HL-60 (cell line): ENCODE measurements at regions not wholly inside any gene's neighbourhood (a gene's known extent, or its start where the extent isn't known, plus 50 kb on each side); places are given as distances from the start of the nearest gene placed in this dataset.

Experiments used
- DNase-seq, 2 experiments: peaks; one replicate each; pipeline ENCODE4 v3.0.0-alpha.2; 2010 to 2020; ENCODE audit warnings: low read depth in 1 of 2, low spot score in 1 of 2
- H3K27ac ChIP-seq: fragments of 250-450 bp; sonication (Bioruptor Pico); replicated peaks from 2 replicates; pipeline ENCODE4 v1.5.1; 2020; ENCODE audit warnings: mild to moderate bottlenecking, moderate library complexity
- H3K27me3 ChIP-seq: fragments of 250-450 bp; sonication (Bioruptor Pico); 2 replicates; pipeline ENCODE4 v1.5.1; 2021; ENCODE audit warnings: mild to moderate bottlenecking, moderate library complexity; ENCODE audit not compliant: insufficient read depth, poor library complexity, severe bottlenecking
- H3K4me3 ChIP-seq: replicated peaks from 2 replicates; pipeline ENCODE4 v1.5.1; 2011; ENCODE audit warnings: mild to moderate bottlenecking, control low read depth, low read length; ENCODE audit not compliant: insufficient read depth
- GABPA ChIP-seq: IDR thresholded peaks from 2 replicates; pipeline ENCODE4 v1.6.1; 2012; ENCODE audit warnings: low read depth
- POLR2AphosphoS5 ChIP-seq: IDR thresholded peaks from 2 replicates; pipeline ENCODE4 v1.6.1; 2012; ENCODE audit warnings: low read depth
- SPI1 ChIP-seq: IDR thresholded peaks from 2 replicates; pipeline ENCODE4 v1.6.1; 2012; ENCODE audit warnings: low read depth, mild to moderate bottlenecking, borderline replicate concordance
- TF ChIP-seq, protein P1 (sequence below): IDR thresholded peaks from one replicate; pipeline ENCODE4 v1.5.1; 2011; ENCODE audit warnings: low read length, control low read depth, inconsistent platforms; ENCODE audit not compliant: insufficient read depth
- TF ChIP-seq, protein P2 (sequence below): IDR thresholded peaks from 2 replicates; pipeline ENCODE4 v1.6.1; 2012; ENCODE audit warnings: low read depth; ENCODE audit not compliant: insufficient replicate concordance

DNA sequence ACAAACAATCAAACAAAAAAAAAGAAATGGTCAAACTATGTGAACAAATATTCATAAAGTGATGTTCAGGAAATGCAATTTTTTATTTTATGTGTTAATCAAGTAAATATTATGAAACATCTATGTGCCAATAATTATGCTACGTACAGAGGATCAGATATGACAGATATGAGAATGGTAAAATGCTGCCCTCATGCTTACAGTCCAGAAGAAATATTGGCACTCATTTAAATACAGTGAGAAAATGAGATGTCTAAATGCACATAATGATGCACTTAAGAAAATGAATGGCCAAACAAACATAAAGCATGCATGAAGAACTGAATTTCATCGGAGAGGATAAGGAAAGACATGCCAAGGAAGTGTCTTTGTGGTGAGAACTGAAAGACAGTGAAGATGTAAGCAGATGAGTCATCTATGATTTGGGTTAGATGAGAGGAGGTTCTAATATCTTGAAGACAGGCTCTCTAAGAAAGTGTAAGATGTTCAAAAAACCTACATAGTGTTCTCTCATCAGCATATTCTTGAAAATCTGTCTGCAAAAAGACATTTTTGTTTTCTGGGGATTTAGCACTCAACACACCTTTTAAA is 1231.1 kb upstream of the ACO1 start:
- TF ChIP-seq SPI1 (no peak), POLR2AphosphoS5 (no peak), GABPA (no peak)
- TF ChIP-seq, protein P1, sequence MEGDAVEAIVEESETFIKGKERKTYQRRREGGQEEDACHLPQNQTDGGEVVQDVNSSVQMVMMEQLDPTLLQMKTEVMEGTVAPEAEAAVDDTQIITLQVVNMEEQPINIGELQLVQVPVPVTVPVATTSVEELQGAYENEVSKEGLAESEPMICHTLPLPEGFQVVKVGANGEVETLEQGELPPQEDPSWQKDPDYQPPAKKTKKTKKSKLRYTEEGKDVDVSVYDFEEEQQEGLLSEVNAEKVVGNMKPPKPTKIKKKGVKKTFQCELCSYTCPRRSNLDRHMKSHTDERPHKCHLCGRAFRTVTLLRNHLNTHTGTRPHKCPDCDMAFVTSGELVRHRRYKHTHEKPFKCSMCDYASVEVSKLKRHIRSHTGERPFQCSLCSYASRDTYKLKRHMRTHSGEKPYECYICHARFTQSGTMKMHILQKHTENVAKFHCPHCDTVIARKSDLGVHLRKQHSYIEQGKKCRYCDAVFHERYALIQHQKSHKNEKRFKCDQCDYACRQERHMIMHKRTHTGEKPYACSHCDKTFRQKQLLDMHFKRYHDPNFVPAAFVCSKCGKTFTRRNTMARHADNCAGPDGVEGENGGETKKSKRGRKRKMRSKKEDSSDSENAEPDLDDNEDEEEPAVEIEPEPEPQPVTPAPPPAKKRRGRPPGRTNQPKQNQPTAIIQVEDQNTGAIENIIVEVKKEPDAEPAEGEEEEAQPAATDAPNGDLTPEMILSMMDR: no peak
- TF ChIP-seq, protein P2, sequence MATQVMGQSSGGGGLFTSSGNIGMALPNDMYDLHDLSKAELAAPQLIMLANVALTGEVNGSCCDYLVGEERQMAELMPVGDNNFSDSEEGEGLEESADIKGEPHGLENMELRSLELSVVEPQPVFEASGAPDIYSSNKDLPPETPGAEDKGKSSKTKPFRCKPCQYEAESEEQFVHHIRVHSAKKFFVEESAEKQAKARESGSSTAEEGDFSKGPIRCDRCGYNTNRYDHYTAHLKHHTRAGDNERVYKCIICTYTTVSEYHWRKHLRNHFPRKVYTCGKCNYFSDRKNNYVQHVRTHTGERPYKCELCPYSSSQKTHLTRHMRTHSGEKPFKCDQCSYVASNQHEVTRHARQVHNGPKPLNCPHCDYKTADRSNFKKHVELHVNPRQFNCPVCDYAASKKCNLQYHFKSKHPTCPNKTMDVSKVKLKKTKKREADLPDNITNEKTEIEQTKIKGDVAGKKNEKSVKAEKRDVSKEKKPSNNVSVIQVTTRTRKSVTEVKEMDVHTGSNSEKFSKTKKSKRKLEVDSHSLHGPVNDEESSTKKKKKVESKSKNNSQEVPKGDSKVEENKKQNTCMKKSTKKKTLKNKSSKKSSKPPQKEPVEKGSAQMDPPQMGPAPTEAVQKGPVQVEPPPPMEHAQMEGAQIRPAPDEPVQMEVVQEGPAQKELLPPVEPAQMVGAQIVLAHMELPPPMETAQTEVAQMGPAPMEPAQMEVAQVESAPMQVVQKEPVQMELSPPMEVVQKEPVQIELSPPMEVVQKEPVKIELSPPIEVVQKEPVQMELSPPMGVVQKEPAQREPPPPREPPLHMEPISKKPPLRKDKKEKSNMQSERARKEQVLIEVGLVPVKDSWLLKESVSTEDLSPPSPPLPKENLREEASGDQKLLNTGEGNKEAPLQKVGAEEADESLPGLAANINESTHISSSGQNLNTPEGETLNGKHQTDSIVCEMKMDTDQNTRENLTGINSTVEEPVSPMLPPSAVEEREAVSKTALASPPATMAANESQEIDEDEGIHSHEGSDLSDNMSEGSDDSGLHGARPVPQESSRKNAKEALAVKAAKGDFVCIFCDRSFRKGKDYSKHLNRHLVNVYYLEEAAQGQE: no peak
- no peak for DNase-seq
- Histone ChIP-seq H3K27me3 (no peaks in the 10 kb centered on the region), H3K4me3 (no peak overlapping the region), H3K27ac (no peak overlapping the region)

DNA sequence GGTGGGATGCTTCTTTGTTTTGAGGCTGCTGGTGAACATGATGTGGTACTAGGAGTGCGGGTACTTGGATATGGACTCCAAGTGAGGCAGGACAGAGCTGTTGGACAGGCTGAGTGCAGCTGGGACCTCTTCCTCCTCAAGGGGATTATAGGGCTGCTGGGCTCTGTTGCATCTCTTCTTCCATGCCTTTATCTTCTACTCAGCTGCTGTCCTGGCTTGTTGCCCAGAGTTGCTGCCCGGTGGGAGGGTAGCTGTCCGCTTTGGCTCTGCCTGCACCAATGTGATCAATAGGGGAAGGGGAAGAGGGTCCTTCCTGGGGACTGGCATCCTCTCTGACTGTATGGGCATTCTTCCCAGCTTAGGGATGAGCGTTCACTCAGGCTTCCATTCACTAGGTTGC is 1217.9 kb upstream of the ACO1 start:
- no peak for DNase-seq

DNA sequence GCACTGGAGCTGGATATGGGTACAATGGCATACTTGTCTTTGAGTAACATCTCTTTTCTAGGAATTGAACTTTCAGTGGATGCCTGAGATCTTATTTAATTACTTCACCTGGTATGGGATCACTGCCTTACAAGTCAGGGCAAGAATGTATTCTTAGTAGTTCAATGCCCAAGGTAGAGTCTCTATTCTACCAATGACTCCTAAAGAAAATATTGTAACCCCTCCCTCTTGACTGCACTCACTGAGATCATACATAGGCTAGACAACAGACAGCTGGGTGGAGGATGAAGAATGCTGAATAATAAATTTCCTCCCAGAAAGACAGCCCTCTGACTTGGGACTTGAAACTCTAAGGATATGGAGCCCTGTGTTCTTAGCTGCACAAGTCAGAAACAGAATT is 1216.3 kb upstream of the ACO1 start:
- H3K4me3 ChIP-seq: no peak overlapping the region

More for the DNA sequence above, 1217.9 kb upstream of the ACO1 start:
- Histone ChIP-seq H3K4me3 (no peak overlapping the region), H3K27me3 (no peaks in the 10 kb centered on the region), H3K27ac (no peak overlapping the region)
- TF ChIP-seq GABPA: no peak
- no peak for TF ChIP-seq POLR2AphosphoS5
- TF ChIP-seq, protein P1: no peak
- TF ChIP-seq, protein P2: no peak
- no peak for TF ChIP-seq SPI1

DNA sequence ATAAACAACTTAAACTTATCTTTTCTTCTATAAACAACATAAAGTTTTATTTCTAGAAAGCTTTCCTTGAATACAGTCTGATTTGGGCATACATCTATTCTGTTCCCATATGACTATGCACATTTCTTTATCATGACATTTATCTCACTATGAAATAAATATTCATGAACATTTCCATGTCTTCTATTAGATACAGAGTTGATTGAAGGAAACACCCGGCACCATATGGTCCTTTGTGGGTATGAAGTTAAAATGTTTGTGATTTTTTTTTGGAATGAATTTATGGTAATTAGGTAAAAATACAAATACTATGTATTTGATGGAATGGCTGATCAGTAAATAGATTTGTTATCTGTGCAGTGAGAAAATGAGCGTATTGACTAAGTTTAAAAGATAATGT is 1209.8 kb upstream of the ACO1 start:
- DNase-seq: no peak
- TF ChIP-seq SPI1 (no peak), POLR2AphosphoS5 (no peak), GABPA (no peak)
- TF ChIP-seq, protein P1: no peak
- TF ChIP-seq, protein P2: no peak
- no peak overlapping the region for H3K27ac ChIP-seq

More for the DNA sequence above, 1216.3 kb upstream of the ACO1 start:
- DNase-seq: no peak
- Histone ChIP-seq H3K27ac (no peak overlapping the region), H3K27me3 (no peaks in the 10 kb centered on the region)
- TF ChIP-seq GABPA (no peak), SPI1 (no peak), POLR2AphosphoS5 (no peak)

More for the DNA sequence above, 1209.8 kb upstream of the ACO1 start:
- Histone ChIP-seq H3K27me3 (no peaks in the 10 kb centered on the region), H3K4me3 (no peak overlapping the region)
